ENCODE measurements at regions not wholly inside any gene's neighbourhood (a gene's known extent, or its start where the extent isn't known, plus 50 kb on each side); places are given as distances from the start of the nearest gene placed in this dataset.

DNA sequence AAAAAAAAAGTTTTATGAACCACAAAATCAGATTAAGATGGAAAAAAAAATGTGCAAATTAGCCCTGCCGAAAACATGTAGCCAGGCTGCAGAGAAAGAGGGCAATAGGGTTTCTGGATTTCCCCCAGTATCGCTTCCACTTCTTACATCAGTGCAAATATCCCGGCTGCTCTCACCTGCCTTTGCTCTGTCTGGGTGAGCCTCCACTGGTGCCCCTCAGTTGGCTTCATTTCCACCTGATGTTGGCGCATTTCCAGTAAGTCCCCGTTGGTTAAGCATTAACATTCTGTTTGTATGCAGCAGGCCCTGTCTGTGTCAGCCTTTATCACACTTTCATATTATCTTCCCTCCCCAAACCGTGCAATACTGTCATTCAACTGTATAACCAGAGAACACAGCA lies 215.1 kb downstream of the CBLN4 start:
- ATAC-seq = no peak
- H3K79me2 ChIP-seq (ENCODE audit: control insufficient read depth, insufficient read depth, low read length) = no peaks in the 10 kb centered on the region
- no peaks in the 10 kb centered on the region for H3K36me3 ChIP-seq (ENCODE audit: control insufficient read depth in 2 of 2, insufficient read depth in 2 of 2, low read length in 1 of 2)
- no peaks in the 10 kb centered on the region for H3K27me3 ChIP-seq (replicated peaks in 1 of 2; ENCODE audit: control insufficient read depth in 2 of 2, insufficient read depth in 2 of 2, low read length in 1 of 2)
- TF ChIP-seq ASH2L (IDR thresholded peaks at IDR 0.05; ENCODE audit: borderline replicate concordance, low read depth) = no peak
- TF ChIP-seq, protein P1, sequence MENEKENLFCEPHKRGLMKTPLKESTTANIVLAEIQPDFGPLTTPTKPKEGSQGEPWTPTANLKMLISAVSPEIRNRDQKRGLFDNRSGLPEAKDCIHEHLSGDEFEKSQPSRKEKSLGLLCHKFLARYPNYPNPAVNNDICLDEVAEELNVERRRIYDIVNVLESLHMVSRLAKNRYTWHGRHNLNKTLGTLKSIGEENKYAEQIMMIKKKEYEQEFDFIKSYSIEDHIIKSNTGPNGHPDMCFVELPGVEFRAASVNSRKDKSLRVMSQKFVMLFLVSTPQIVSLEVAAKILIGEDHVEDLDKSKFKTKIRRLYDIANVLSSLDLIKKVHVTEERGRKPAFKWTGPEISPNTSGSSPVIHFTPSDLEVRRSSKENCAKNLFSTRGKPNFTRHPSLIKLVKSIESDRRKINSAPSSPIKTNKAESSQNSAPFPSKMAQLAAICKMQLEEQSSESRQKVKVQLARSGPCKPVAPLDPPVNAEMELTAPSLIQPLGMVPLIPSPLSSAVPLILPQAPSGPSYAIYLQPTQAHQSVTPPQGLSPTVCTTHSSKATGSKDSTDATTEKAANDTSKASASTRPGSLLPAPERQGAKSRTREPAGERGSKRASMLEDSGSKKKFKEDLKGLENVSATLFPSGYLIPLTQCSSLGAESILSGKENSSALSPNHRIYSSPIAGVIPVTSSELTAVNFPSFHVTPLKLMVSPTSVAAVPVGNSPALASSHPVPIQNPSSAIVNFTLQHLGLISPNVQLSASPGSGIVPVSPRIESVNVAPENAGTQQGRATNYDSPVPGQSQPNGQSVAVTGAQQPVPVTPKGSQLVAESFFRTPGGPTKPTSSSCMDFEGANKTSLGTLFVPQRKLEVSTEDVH (IDR thresholded peaks at IDR 0.05; ENCODE audit: low read depth, partially characterized antibody) = no peak
- TF ChIP-seq, protein P2, sequence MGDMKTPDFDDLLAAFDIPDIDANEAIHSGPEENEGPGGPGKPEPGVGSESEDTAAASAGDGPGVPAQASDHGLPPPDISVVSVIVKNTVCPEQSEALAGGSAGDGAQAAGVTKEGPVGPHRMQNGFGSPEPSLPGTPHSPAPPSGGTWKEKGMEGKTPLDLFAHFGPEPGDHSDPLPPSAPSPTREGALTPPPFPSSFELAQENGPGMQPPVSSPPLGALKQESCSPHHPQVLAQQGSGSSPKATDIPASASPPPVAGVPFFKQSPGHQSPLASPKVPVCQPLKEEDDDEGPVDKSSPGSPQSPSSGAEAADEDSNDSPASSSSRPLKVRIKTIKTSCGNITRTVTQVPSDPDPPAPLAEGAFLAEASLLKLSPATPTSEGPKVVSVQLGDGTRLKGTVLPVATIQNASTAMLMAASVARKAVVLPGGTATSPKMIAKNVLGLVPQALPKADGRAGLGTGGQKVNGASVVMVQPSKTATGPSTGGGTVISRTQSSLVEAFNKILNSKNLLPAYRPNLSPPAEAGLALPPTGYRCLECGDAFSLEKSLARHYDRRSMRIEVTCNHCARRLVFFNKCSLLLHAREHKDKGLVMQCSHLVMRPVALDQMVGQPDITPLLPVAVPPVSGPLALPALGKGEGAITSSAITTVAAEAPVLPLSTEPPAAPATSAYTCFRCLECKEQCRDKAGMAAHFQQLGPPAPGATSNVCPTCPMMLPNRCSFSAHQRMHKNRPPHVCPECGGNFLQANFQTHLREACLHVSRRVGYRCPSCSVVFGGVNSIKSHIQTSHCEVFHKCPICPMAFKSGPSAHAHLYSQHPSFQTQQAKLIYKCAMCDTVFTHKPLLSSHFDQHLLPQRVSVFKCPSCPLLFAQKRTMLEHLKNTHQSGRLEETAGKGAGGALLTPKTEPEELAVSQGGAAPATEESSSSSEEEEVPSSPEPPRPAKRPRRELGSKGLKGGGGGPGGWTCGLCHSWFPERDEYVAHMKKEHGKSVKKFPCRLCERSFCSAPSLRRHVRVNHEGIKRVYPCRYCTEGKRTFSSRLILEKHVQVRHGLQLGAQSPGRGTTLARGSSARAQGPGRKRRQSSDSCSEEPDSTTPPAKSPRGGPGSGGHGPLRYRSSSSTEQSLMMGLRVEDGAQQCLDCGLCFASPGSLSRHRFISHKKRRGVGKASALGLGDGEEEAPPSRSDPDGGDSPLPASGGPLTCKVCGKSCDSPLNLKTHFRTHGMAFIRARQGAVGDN (IDR thresholded peaks at IDR 0.05) = no peak
- TF ChIP-seq TBL1XR1 (IDR thresholded peaks at IDR 0.05; ENCODE audit: low read depth, low read length) = no peak
- no peak overlapping the region for H3K4me2 ChIP-seq (ENCODE audit: control insufficient read depth, insufficient read depth)
- BruUV-seq (replicated peaks) = no TSS peak
- ChIA-PET RAD21 (ENCODE audit: unreplicated experiment) (no interaction called here), CTCF (no interaction called here), POLR2A (no interaction called here), SMC1A (ENCODE audit: uncharacterized antibody, unreplicated experiment) (no interaction called here)
- intact Hi-C loops (cut with micrococcal nuclease; ENCODE audit: unreplicated experiment) (no loop called here), in situ Hi-C loops (cut with MboI) (no loop called here)
- 42% methylated on average over 6 of the region's 6 CpGs for WGBS (ENCODE audit: insufficient coverage, insufficient replicate concordance, low lambda C conversion rate, missing lambda C conversion rate)
- H3K27ac ChIP-seq (ENCODE audit: control insufficient read depth, insufficient read depth) = no peak overlapping the region
- H3K9ac ChIP-seq (ENCODE audit: control insufficient read depth, insufficient read depth, low read length) = no peak overlapping the region
- no peaks in the 10 kb centered on the region for H3K9me3 ChIP-seq (replicated peaks; ENCODE audit: control insufficient read depth, insufficient read depth, low read length)
- no peaks in the 10 kb centered on the region for H4K20me1 ChIP-seq (ENCODE audit: control insufficient read depth, insufficient read depth)
- no peak for FAIRE-seq
- no peak for DNase-seq (ENCODE audit: low read depth, low spot score)
- H3K4me3 ChIP-seq = no peak overlapping the region
- H2AFZ ChIP-seq (ENCODE audit: control insufficient read depth, low read depth, low read length) = no peak overlapping the region
- no peaks in the 10 kb centered on the region for H3K4me1 ChIP-seq (ENCODE audit: control insufficient read depth, insufficient read depth, low read length)

Measured in GM12878 (cell line).